Left cardiac atrium (tissue), 4 donors: ENCODE measurements at regions not wholly inside any gene's neighbourhood (a gene's known extent, or its start where the extent isn't known, plus 50 kb on each side); places are given as distances from the start of the nearest gene placed in this dataset.

ENCODE experiments used
- ATAC-seq, 2 donors: fragments of 200-7000 bp; cut with Tn5 transposase; one replicate each; pipeline ENCODE4 v1.9.1; 2020; ENCODE audit warnings: mild to moderate bottlenecking in 2 of 2, moderate library complexity in 2 of 2
- DNase-seq: peaks from one replicate; pipeline ENCODE4 v3.0.0-alpha.2; 2020
- intact Hi-C, 2 donors: fragments of 100-400 bp; cut with DNase I; formaldehyde crosslinking; loops; one replicate each; pipeline versions ENCODE4 v1.14.1 to v1.15.1; 2022 to 2023
- donor health status: DM: no; HTN: yes; CAD: no.
- donor health status: DM: no; HTN: yes; CAD: no; lungs with severe emphysema.
- donor health status: DM: yes; HTN: yes; CAD: no.
- donor health status: Dilated cardiomyopathy.

DNA sequence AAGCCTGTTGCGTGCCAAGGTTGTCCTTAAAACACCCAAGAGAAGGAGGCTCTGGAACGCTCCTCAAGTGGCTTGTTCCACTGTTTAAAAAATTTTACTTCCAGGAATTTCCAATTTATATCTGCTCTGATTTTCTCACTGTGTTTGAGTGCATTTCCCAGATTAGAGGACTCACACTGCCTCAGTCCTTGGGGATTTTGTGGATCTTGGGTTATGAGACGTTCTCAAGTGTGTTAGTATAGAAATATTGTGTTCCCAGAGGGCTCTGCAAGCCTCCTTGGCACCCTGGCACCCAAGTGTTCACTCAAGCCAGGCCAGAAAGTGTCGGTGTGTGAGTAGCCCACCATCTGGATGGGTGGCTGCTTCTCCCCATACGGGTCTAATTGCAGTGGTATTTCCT is 192.2 kb downstream of the SNX10 start:
- no peak for DNase-seq
- no peak for ATAC-seq
- intact Hi-C loops, result no loop called here

DNA sequence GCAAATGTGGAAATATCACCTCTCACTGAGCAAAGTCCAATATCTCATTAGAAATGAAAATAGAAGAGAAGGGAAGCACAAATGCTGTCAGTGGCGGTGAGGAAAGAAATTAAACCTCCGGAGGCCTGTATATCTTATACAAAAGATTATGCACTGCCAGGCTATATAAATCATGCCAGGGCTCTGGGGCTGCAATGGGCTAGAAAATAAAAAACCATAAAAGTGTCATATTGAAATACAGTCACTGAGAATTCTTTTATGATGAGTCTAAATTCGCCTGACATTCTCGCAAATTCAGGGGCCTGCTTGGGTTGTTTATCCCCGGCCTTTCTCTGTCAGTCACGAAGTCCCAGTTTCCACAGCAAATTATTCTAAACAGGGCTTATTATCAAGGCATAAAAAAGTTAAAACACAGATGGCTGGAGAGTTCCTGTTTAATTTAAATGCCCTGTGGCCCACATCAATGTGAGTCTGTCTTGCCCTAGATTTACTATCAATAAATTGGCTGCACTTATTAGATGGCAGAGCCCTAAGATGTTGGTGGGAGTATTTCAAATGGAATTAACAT is 193.8 kb downstream of the SNX10 start:
- DNase-seq (no peak), ATAC-seq (no peak)
- intact Hi-C loops, result no loop called here

DNA sequence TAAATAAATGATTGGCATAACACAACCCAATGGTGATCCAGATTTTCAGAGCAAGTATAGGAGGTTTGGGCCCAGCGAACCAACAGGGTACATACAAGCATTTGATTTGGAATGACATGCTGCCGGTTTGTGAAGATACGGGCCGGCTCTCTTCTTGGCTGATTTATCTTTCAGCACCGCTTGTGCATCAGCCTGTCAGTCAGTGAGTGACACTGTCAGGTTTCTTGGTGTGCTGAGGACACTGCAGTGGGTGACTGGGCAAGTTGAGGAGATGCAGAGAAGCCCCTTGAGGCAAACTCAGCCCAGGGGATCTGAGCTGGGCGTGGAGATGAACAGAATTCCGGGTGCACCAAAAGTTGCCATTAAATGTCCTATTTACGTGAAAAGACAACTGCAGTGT is 194.5 kb downstream of the SNX10 start:
- intact Hi-C loops, result no loop called here
- DNase-seq (no peak), ATAC-seq (no peak)

DNA sequence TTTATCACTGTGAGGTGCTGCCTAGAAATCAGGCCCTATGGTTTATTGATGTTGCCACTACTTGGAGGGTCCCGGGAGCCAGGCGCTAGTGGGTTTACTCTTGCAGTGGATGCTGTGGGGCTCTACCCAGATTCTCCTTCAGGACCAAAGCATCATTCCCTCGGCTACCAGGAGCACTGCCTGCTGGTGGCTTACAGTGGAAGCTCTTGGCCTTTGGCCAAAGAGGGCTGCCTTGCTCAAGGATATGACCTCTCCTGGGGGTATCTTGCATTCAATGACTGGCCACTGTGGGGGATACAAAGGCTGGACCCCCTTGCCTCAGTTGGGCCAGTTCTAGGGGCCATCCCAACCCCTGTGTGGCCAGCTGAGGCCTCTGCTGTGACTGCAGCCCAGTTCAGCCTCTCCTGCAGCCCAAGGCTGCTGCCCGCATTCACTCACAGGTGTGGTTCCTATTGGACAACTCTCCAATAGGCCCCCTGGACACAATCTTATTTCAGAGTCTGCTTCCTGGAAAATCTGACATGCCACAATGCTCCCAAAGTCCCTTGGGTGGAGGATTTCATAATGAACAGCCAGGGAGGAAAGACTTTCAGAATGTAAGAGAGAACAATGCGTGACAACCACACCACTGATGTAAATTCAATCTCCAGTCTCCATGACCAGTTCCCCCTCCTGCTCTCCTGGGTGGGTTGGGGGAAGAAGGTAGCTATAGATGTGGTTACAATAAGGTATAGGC is 196.3 kb downstream of the SNX10 start:
- intact Hi-C loops, result no loop called here
- ATAC-seq, result no peak
- DNase-seq, result no peak

DNA sequence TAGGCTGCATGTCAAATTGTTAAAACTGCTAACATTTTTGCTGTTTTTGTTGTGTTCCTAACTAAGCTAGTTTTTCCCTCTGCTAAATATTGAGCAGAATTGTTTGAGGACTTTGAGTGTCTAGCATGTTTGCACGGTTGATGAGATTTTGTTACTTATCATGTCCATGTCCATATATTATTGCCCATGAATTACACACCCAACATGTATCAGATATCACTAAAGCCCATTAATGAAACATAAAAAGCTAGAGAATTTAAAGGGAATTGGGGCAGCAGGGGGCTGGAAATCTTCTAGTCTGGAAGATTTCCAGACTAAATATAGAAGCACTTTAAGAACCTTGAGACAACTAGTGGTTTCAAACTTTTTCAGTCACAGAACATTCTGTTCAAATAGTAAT is 197.7 kb downstream of the SNX10 start:
- no peak for ATAC-seq
- DNase-seq, result no peak
- intact Hi-C loops, result no loop called here

DNA sequence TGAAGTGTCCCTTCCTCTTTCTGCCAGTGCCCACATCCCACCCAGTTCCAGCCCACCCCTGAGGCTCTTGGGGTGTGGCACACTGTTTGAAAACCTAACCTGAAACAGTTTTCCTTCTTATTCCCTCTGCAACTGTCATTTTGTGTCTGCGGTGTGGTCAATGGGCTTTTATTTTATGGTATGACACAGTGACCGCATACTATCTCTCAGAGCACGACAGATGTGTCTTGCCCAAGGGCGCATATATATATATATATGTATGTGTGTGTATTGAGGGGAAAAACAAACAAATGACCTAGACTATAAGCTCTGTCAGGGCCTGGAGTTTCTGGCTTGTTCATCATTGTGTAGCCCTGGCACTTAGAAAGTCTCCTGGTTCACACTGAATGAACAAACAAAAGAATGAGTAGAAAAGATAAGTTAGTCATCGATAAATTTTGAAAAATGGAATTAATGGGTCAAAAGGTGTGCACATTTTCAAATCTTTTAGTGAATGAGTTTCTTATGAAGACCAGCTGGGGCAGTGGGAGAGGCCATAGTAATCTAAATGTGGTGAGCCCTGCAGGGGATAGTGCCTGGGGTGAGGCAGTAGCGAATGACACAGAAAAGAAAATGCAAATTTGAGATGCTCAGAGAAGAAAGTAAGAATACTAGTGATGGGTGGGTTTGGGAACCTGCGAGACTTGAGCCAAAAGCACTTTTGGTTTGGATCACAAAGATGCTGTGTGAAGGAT is 198.4 kb downstream of the SNX10 start:
- ATAC-seq, result no peak
- intact Hi-C loops, result no loop called here

DNA sequence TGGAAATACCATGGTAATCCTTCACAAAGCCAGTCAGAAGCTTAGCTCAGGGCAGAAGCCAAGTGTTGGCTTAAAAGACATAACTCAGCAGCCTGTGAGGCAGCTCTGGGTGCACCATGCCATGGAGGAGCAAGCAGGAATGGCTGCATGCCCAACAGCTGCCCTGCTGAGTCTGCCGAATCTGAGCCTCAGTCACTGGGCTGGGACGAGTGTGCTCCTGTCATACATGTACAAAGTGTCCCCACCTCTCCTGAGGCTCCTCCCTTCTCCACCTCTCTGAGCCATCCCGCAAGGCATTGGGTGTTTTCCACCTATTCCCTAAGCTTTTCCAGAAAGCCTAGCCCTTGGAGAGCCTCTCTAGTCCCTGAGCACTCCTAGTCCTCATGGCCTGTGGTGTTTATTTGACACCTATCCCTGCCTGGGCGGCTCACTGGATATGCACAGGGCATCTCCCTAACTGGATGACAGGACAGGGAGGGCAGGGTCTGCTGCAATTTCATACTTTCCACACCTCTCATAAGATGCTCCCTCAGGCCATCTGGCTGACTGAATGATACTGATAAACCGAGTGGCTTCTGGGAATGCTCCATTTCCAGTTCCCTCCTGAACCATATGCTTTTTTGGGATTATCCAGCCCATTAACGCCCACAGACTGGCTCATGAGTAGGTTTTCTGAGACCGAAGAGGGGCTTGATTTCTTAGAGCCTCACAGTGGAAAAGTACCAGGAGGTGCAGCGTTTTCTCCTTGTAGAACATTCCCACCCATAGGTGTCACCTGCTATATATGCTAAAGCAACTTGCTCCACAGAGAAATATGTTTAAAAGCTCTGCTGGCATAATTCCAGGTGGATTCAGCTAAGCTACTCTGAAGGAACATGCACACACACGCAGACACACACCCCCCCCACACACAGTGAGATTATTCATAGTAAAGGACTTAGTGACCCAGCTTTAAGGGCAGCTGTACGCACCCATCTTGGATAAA is 199.3 kb downstream of the SNX10 start:
- no peak for DNase-seq
- no peak for ATAC-seq
- intact Hi-C loops, result no loop called here

More for the DNA sequence above, 198.4 kb downstream of the SNX10 start:
- DNase-seq, result no peak

DNA sequence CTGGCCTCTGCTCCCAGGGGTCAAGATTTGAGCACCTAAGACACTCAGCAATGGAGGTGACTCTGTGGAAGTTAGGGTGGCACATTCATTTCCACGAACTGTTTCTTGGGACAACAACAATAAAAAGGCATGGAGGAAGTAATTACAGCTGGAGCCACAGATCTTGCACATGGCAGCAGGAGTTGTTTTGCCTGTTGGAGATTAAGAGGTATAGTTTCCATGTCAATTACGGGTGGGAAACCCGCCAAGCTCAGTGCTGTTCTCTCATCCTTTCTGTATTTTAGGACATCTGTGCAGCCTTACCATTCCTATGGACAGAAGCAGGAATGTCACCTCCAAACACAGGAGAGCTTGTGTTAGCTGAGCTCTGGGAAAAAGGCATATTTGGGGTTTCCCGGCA is 201.2 kb downstream of the SNX10 start:
- no peak for ATAC-seq
- intact Hi-C loops, result no loop called here
- DNase-seq, result no peak

DNA sequence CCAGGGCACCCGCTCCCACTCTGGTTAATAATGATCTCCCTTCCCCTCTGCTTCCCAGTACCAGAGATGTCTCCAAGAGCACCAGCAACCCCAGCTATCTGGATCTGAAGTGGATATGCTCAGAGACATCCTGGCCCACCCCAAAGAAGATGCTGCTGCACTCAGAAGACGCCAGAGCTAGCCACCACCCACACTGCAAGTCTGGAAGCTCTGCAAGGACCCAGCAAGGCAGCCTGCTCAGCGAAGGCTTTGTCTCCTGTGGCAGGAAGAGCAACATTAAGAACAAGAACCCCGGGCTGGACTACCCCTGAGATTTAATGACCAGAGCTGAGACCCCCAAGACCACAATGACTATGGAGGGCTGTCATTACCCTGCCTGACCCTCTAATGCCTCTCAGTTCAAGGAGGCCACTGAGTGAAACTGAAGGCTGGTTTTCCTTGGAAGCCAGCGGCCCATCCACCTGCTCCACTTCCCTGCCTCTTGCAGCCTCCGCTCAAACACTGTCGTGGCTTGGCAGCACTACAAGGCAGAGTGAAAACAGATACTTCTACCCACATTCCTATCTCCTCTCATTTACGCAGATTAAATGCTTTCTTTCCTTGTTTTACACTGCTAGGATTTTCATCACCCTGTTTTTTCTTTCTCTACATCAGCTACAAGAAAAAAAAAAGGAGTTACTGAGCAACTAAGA is 202.2 kb downstream of the SNX10 start:
- ATAC-seq (no peak), DNase-seq (no peak)
- intact Hi-C loops, result no loop called here

DNA sequence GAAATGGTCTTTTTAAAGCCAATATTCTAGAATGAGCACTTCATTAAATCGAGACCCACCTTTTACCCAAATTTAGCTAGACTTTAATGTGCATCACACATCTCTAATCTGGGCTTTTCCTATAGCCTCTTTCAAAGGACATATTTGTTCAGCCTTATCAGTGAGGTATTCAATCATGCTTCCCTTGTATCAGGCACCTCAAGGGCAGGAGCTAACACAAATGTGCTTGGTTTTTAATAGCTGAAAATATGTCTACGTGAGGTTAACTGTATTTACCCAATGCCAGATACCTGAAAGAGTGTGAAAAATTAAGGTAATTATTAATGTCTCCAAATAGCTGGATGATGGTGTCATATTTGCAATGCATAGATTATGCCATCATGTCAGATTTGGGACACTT is 203.9 kb downstream of the SNX10 start:
- intact Hi-C loops, result no loop called here
- no peak for ATAC-seq
- DNase-seq, result no peak

DNA sequence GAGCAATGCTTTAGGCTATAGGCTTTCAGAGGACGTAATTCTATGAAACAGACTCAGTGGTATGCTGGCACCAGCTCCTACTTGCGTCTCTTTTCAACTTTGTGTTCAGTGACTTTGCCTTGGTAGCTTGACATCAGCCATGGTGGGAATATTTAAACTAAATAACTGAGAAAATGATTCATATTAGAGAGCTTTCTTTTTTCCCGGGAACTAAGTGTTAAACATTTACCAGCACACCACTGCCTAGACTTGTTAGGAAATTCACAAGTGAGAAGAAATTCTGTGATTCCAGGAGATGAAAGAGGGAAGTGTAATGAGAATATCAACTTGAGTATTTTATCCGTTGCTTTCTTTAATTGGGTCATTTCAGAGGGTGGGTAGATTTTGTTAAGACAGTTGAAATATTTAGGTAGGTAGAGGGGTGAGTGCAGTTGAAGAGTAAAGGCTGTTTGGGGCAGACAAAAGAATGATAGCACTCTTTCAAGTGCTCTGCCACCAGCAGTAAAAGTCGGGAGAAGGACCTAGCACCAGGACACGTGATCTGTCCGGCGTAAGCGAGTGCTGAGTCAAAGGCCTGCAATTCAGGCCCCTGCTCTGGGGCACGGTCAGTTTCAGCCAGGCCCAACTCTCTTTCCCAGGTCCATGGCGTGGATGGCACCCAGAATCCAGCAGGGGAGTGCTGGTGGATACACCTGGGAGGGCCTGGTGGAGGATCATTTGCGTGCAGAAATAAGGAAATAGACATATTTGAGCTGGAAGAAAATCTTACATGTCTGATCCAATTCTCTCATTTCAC is 206.3 kb downstream of the SNX10 start:
- intact Hi-C loops, result no loop called here
- DNase-seq (no peak), ATAC-seq (no peak)

DNA sequence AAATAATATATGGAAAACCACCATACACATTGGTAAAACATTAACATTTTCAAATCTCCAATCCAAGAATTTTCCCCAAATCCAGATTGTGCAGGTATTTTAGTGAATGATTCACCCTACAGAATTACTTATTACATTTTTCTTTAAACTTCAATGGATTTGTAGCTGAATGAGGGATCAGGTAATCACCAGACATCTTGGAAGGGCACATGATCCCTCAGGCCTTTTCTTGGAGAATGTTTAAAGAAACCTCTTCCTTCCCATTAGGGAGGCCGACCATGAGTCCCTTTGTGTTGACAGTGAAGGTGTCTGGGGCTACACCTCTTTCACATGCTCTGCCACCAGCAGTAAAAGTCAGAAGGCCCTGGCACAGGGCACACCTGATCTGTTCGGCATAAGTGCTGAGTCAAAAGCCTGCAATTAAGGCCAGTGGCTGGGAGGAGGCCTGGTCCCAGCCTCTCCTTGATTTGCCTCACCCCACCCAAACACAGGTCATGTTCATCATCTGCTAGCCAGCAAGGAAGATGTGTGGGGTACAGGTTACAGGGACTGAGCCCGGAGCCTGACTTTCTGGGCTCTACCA is 207.7 kb downstream of the SNX10 start:
- intact Hi-C loops, result no loop called here
- ATAC-seq (no peak), DNase-seq (no peak)

DNA sequence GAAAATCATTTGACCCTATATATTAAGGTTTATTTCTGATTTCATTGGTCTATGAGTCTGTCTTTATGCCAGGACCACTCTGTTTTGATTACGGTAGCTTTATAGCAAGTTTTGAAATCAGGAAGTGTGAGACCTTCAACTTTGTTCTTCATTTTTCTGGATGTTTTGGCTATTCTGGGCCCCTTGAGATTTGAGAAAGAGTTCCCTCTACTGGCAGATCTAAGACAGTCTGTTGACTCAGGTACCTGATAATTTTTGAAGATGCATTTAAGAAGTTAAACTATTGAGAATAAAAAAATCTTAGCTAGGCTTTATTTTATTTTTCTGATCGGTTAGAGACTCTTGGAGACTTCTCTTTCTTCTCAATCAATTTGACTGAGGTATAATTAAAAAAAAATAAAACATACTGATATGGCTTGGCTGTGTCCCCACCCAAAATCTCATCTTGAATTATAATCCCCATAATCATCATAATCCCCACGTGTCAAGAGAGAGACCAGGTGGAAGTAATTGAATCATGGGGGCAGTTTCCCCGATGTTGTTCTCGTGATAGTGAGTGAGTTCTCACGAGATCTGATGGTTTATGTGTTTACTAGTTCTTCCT is 209.2 kb downstream of the SNX10 start:
- DNase-seq (no peak), ATAC-seq (no peak)
- intact Hi-C loops, result loop anchor here in 1 of 2 donors (10.0 kb wide), 1 partner anchor 126 kb away; no protein-coding TSS in a partner anchor

DNA sequence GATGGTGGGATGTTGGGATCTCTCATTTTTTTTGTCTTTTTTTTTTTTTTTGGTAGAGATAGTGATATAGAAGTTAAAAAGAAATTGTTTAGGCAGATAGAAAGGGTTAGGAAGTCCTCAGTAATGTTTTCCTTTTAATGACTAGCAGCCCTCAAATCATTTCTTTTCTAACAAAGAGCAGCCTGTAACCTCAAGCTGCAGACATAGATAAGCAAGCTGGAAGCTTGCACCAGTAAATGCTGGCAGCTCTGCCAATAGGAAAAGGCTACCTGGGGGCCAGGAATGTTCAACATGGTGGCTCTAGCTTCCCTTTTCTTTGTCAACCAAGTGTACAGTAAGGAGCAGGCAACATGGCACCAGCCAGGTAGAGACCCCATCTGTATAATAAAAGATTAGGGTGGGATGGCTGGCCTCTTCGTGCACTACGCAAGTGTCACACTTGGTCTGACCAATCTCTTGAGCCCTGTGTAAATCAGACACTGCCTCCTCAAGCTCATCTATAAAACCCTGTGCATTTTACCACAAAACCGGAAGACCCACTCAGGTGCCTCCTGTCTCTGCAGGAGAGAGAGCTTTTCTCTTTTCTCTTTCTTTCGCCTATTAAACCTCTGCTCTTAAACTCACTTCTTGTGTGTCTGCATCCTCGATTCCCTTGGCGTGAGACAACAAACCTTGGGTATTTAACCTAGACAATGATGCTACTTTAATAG is 212.9 kb downstream of the SNX10 start:
- ATAC-seq (no peak), DNase-seq (no peak)
- intact Hi-C loops, result loop anchor here in 1 of 2 donors (10.0 kb wide), 1 partner anchor 130 kb away; no protein-coding TSS in a partner anchor

DNA sequence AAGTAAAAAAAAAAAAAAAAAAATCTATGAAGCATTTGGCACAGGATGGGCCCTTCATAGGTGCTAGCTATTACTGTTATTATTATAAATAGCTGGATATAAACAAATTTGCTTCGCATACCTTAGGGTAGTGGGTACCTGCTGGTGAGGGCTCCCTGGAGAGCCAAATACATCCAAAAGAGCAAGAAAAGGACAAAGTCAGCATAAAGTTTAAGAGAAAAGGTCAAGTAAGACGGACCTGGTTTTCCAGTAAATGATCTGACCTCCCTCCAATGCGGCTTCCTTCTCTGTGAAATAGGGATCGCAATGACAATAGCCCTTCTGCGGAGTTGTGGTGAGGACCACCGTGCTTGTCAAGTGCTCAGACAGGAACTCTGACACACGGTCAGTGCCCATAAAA is 214.5 kb downstream of the SNX10 start:
- intact Hi-C loops, result loop anchor here in 1 of 2 donors (10.0 kb wide), 1 partner anchor 131 kb away; no protein-coding TSS in a partner anchor
- DNase-seq (no peak), ATAC-seq (no peak)
